ENCODE measurements at regions not wholly inside any gene's neighbourhood (a gene's known extent, or its start where the extent isn't known, plus 50 kb on each side); places are given as distances from the start of the nearest gene placed in this dataset.

DNA sequence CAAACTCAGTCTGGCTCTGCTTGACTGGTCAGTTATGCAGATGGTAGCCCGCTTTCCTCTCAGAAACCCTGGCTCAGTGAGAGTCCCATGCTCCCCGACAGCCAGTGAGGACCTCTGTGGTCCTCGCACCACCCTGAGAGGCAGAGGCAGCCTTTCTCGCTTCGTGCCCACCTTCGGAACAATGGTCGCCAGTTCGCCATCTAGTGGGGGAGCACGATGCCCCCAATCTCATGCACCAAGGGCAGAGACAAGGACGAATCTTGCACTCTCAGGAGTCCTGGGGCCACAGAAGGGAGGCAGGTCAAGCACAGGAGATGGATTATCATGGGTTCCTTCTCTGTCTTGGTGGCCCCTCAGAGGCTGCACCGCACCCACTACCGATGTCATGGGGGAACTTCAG lies 75.2 kb downstream of the RHCG start:
- Histone ChIP-seq H3K9me3 (ENCODE audit: control insufficient read depth in 2 of 2, low read length in 2 of 2) (no peaks in the 10 kb centered on the region), H3K4me1 (ENCODE audit: control insufficient read depth in 2 of 2, insufficient read depth in 2 of 2, low read length in 2 of 2) (peaks cover 0 to 3% of the 10 kb centered on the region in 2 donors), H3K27me3 (ENCODE audit: control insufficient read depth in 2 of 2, insufficient read depth in 2 of 2, low read length in 2 of 2) (peaks cover 15 to 25% of the 10 kb centered on the region in 2 donors), H3K27ac (ENCODE audit: low read depth in 2 of 2, low read length in 2 of 2) (no peak overlapping the region), H3K36me3 (ENCODE audit: control insufficient read depth in 2 of 2, insufficient read depth in 2 of 2, low read length in 2 of 2) (no peaks in the 10 kb centered on the region), H3K4me3 (ENCODE audit: low read length in 2 of 2) (no peak overlapping the region), H3K9ac (ENCODE audit: low read depth in 1 of 2, low read length in 2 of 2) (no peak overlapping the region)

DNA sequence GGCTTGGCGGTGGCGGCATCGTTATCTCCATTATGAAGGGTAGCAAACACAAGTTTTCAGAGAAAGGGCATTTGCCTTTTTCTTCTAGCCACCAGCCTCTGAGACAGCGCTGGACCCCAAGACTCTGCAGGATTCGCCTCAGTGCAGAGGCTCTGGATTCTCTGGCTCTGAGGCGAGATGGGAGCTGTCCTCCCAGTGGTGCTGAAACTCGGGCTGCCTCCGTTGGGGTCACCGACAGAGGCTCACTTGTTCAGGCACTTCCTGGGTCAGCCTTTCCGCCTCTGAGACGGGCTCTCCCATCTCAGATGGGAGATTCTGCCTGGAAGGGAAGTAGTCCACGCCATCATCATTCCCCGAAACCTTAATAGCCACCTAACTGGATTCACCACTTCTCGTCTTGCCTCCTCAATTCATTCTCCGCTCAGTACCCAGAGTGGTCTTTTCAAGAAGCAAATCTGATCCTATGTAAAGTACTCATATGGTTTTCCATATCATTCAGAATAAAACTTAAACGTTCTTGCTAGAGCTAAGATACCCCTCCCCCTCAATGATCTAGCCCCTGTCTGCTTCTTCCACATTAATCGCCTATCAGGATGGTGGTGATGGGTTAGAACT lies 76.9 kb downstream of the RHCG start:
- H3K4me3 ChIP-seq (ENCODE audit: low read length in 2 of 2), result no peak overlapping the region
- peaks cover 23 to 31% of the 10 kb centered on the region in 2 donors for H3K27me3 ChIP-seq (ENCODE audit: control insufficient read depth in 2 of 2, insufficient read depth in 2 of 2, low read length in 2 of 2)
- peaks cover 0 to 3% of the 10 kb centered on the region in 2 donors for H3K4me1 ChIP-seq (ENCODE audit: control insufficient read depth in 2 of 2, insufficient read depth in 2 of 2, low read length in 2 of 2)
- no peak overlapping the region for H3K27ac ChIP-seq (ENCODE audit: low read depth in 2 of 2, low read length in 2 of 2)
- no peaks in the 10 kb centered on the region for H3K36me3 ChIP-seq (ENCODE audit: control insufficient read depth in 2 of 2, insufficient read depth in 2 of 2, low read length in 2 of 2)
- H3K9ac ChIP-seq (ENCODE audit: low read depth in 1 of 2, low read length in 2 of 2), result no peak overlapping the region
- H3K9me3 ChIP-seq (ENCODE audit: control insufficient read depth in 2 of 2, low read length in 2 of 2), result no peaks in the 10 kb centered on the region

DNA sequence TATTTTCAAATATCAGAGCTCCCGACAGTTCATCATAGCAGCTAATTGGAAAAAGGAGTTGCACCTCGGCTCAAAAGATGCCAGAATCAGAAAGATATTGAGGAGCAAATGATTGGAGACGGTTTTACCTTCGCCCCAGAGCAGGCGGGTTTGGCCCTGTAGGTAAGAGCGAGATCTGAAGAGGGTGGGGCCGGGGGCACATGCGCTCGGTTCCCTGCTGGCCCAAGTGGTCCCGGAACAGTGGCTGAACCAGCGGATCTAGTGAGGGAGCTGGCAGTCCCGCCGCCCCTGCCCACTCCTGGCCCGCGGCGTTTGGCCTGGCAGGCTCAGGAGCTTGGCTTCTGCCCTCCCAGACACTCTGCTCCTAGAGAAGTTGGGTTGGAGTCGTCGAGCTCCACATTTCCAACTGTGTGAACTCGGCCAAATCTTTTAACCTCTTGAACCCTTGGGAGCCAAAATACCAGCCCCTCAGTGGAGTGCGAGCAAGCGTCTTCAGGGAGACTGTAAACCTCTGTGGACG lies 79.1 kb downstream of the RHCG start:
- H3K4me3 ChIP-seq (ENCODE audit: low read length in 2 of 2), result no peak overlapping the region
- peaks cover 0 to 3% of the 10 kb centered on the region in 2 donors for H3K4me1 ChIP-seq (ENCODE audit: control insufficient read depth in 2 of 2, insufficient read depth in 2 of 2, low read length in 2 of 2)
- H3K27ac ChIP-seq (ENCODE audit: low read depth in 2 of 2, low read length in 2 of 2), result no peak overlapping the region
- no peaks in the 10 kb centered on the region for H3K9me3 ChIP-seq (ENCODE audit: control insufficient read depth in 2 of 2, low read length in 2 of 2)
- H3K9ac ChIP-seq (ENCODE audit: low read depth in 1 of 2, low read length in 2 of 2), result no peak overlapping the region
- H3K27me3 ChIP-seq (ENCODE audit: control insufficient read depth in 2 of 2, insufficient read depth in 2 of 2, low read length in 2 of 2), result peaks cover 43 to 47% of the 10 kb centered on the region in 2 donors
- H3K36me3 ChIP-seq (ENCODE audit: control insufficient read depth in 2 of 2, insufficient read depth in 2 of 2, low read length in 2 of 2), result no peaks in the 10 kb centered on the region

DNA sequence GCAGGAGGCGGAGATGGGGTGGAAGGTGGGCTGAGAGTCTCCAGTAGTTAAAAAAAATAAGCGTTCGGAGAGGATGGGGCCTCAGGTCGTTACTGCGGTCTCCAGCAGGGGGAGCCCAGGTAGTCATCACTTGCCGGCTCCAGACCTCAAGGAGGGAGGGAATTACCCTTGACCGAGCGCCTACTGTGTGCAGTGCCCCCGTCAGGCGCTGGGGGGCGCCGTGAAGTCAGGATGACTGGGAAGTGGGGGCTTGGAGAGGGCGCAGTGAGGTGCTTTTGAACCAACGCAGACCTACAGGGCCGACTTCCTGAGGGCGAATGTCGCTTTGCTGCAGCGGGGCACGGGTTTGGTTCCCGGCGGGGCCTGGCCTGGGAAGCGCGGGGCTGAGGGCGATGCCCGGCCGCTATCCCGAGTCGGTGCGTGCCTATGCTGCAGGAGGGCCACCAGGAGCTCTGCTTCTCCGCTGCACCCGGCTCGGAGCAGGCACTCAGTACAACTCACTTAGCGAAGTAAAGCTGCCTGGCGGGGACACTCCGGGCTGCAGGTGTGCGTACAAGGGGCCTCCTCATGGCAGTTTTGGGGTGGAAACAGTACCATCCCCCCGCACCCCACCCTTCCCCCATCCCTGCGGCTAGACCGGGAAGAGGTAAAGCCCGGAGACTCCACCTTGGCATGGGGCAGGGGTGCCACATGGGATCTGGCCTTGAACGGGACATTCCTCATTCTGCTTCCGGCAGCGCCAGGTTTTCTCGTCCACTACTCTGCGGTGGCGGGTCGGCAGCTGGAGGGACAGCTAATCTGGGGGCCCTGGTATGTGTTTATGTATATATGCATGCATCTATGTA lies 79.8 kb downstream of the RHCG start:
- no peak overlapping the region for H3K9ac ChIP-seq (ENCODE audit: low read depth in 1 of 2, low read length in 2 of 2)
- H3K4me3 ChIP-seq (ENCODE audit: low read length in 2 of 2), result no peak overlapping the region
- no peaks in the 10 kb centered on the region for H3K36me3 ChIP-seq (ENCODE audit: control insufficient read depth in 2 of 2, insufficient read depth in 2 of 2, low read length in 2 of 2)
- peaks cover 50 to 52% of the 10 kb centered on the region in 2 donors for H3K27me3 ChIP-seq (ENCODE audit: control insufficient read depth in 2 of 2, insufficient read depth in 2 of 2, low read length in 2 of 2)
- H3K4me1 ChIP-seq (ENCODE audit: control insufficient read depth in 2 of 2, insufficient read depth in 2 of 2, low read length in 2 of 2), result peaks cover 0 to 3% of the 10 kb centered on the region in 2 donors
- no peak overlapping the region for H3K27ac ChIP-seq (ENCODE audit: low read depth in 2 of 2, low read length in 2 of 2)
- H3K9me3 ChIP-seq (ENCODE audit: control insufficient read depth in 2 of 2, low read length in 2 of 2), result no peaks in the 10 kb centered on the region

DNA sequence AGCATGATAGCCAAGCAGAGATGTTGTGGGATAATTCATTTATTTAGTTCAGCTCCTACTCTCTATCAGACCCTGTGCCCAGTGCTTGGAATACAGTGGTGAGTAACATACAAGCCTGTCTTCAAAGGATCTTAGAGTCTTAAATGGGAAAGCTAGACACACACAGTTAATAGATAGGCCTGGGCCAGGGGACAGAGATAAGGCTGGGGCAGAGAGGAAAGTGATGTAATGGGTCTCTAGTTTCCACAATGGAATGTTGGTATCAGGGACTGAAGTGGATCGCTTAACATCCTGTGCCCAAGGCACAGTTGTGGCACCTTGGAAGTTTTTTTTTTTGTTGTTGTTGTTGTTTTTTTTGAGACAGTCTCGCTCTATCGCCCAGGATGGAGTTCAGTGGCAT lies 79.9 kb upstream of the POLG start:
- Histone ChIP-seq H3K27me3 (ENCODE audit: control insufficient read depth in 2 of 2, insufficient read depth in 2 of 2, low read length in 2 of 2) (peaks cover 63 to 65% of the 10 kb centered on the region in 2 donors), H3K4me1 (ENCODE audit: control insufficient read depth in 2 of 2, insufficient read depth in 2 of 2, low read length in 2 of 2) (peaks cover 0 to 3% of the 10 kb centered on the region in 2 donors)

DNA sequence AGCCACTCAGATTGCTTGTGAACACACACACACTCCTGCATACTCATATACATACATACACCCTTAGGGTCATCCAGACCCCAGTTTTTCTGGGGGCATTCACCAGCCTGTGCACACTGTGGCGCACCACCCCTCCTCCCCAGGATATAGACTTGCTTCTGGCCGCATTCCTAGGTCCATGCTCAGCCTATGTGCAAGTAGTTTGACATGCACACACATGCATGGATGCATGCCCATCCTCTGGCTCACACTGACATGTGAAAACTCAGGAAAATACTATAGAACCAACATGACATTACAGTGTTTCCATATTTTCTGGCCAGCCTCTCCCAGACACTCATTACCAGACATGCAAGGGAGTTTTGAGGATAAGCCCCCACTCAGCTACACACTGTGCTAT lies 79.3 kb upstream of the POLG start:
- H3K27ac ChIP-seq (ENCODE audit: low read depth in 2 of 2, low read length in 2 of 2), result no peak overlapping the region
- H3K4me1 ChIP-seq (ENCODE audit: control insufficient read depth in 2 of 2, insufficient read depth in 2 of 2, low read length in 2 of 2), result peaks cover 0 to 5% of the 10 kb centered on the region in 2 donors
- H3K9ac ChIP-seq (ENCODE audit: low read depth in 1 of 2, low read length in 2 of 2), result no peak overlapping the region
- H3K36me3 ChIP-seq (ENCODE audit: control insufficient read depth in 2 of 2, insufficient read depth in 2 of 2, low read length in 2 of 2), result no peaks in the 10 kb centered on the region
- no peak overlapping the region for H3K4me3 ChIP-seq (ENCODE audit: low read length in 2 of 2)
- H3K9me3 ChIP-seq (ENCODE audit: control insufficient read depth in 2 of 2, low read length in 2 of 2), result no peaks in the 10 kb centered on the region
- H3K27me3 ChIP-seq (ENCODE audit: control insufficient read depth in 2 of 2, insufficient read depth in 2 of 2, low read length in 2 of 2), result peaks cover 69 to 70% of the 10 kb centered on the region in 2 donors

More for the DNA sequence above, 79.9 kb upstream of the POLG start:
- Histone ChIP-seq H3K9ac (ENCODE audit: low read depth in 1 of 2, low read length in 2 of 2) (no peak overlapping the region), H3K36me3 (ENCODE audit: control insufficient read depth in 2 of 2, insufficient read depth in 2 of 2, low read length in 2 of 2) (no peaks in the 10 kb centered on the region), H3K4me3 (ENCODE audit: low read length in 2 of 2) (no peak overlapping the region), H3K27ac (ENCODE audit: low read depth in 2 of 2, low read length in 2 of 2) (no peak overlapping the region), H3K9me3 (ENCODE audit: control insufficient read depth in 2 of 2, low read length in 2 of 2) (no peaks in the 10 kb centered on the region)

DNA sequence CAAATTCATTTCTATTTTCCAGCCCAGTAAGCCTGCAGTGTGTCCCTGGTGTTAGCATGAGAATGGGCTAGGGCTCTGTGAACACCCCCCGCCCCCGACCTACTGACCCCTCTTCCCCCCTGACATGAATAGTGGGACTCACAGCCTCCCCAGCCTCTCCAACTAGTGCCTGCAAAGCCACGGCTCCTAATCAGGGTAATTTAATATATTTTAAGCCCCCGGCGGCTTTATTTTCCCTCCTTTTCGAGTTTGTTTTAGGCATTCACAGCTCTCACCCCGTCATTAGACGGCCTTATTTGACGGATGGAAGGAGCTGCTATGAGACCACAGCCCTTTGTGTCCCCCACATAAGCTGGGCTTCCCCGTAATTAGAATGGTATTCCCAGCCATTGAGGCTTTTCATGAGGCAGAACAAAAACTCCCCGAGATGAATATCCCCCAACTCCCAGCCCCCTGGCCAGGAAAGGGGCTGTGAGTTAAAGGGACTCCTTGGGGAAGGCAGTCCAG lies 78.3 kb upstream of the POLG start:
- Histone ChIP-seq H3K9me3 (ENCODE audit: control insufficient read depth in 2 of 2, low read length in 2 of 2) (no peaks in the 10 kb centered on the region), H3K4me1 (ENCODE audit: control insufficient read depth in 2 of 2, insufficient read depth in 2 of 2, low read length in 2 of 2) (peaks cover 0 to 9% of the 10 kb centered on the region in 2 donors), H3K27me3 (ENCODE audit: control insufficient read depth in 2 of 2, insufficient read depth in 2 of 2, low read length in 2 of 2) (peaks cover 72 to 73% of the 10 kb centered on the region in 2 donors), H3K36me3 (ENCODE audit: control insufficient read depth in 2 of 2, insufficient read depth in 2 of 2, low read length in 2 of 2) (no peaks in the 10 kb centered on the region), H3K4me3 (ENCODE audit: low read length in 2 of 2) (no peak overlapping the region), H3K27ac (ENCODE audit: low read depth in 2 of 2, low read length in 2 of 2) (no peak overlapping the region), H3K9ac (ENCODE audit: low read depth in 1 of 2, low read length in 2 of 2) (no peak overlapping the region)

DNA sequence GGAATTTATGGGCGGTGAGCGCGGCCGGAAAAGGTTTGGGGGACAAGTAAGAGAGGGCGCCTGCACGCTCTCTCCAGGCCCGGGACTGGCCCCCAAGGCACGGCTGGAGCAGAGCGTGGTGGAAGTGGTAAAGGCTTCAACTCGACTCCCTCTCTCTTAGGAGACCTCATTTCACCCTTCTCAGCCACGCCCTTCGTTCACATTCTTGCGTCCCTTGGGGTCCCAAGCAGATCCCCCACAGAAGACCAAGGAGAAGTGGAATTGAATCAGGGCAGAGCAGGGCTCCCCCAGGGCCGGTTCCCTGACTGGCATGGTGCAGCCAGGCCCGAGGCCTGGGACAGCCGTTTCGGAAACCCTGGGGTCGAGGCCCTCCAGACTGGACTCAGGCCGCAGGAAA lies 75.4 kb upstream of the POLG start:
- peaks cover 84 to 85% of the 10 kb centered on the region in 2 donors for H3K27me3 ChIP-seq (ENCODE audit: control insufficient read depth in 2 of 2, insufficient read depth in 2 of 2, low read length in 2 of 2)
- no peak overlapping the region for H3K4me3 ChIP-seq (ENCODE audit: low read length in 2 of 2)
- no peaks in the 10 kb centered on the region for H3K36me3 ChIP-seq (ENCODE audit: control insufficient read depth in 2 of 2, insufficient read depth in 2 of 2, low read length in 2 of 2)
- no peak overlapping the region for H3K9ac ChIP-seq (ENCODE audit: low read depth in 1 of 2, low read length in 2 of 2)
- no peak overlapping the region for H3K27ac ChIP-seq (ENCODE audit: low read depth in 2 of 2, low read length in 2 of 2)
- no peaks in the 10 kb centered on the region for H3K9me3 ChIP-seq (ENCODE audit: control insufficient read depth in 2 of 2, low read length in 2 of 2)
- H3K4me1 ChIP-seq (ENCODE audit: control insufficient read depth in 2 of 2, insufficient read depth in 2 of 2, low read length in 2 of 2), result peaks cover 2 to 7% of the 10 kb centered on the region in 2 donors

DNA sequence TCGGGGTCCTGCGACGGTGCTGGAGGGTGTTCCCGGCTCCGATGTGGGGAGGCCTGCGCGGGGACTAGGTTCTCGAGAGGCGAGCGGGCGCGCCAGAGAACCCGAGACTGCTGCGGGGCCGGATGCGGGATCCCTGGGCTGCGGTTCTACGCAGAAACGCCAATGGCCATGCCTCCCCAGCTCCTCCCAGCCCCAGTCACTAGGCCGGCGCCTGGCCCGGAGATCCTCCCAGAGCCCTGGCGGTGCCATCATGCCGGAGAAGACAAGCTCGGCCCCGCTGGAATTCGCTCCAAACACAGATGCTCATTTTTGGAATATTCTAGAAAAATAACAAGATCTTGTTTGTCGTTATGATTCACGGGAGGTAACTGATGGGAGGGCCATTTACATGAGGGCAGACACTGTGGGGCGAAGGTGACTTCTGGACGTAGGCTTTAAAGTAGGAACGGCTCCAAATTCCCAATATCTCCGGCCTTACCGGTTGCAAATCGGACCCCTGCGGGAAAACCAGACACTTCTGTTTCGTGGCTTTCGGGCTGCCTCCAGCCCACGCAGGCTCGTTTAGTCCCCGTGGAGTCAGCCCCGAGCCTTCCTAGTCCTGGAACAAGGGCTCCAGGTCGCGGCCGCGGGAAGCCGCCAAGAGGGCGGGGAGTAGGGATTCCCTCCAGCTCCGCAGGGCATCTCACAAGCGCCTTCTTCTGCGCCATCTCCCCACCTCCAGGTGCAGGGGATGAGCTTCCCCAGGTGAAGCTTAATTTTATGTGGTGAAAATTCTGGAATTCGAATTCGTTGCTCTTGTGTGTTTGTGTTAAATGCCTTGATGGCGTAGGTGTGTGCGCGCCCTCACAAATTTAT lies 74.8 kb upstream of the POLG start:
- peaks cover 2 to 7% of the 10 kb centered on the region in 2 donors for H3K4me1 ChIP-seq (ENCODE audit: control insufficient read depth in 2 of 2, insufficient read depth in 2 of 2, low read length in 2 of 2)

More for the DNA sequence above, 74.8 kb upstream of the POLG start:
- H3K27me3 ChIP-seq (ENCODE audit: control insufficient read depth in 2 of 2, insufficient read depth in 2 of 2, low read length in 2 of 2), result peaks cover 85 to 89% of the 10 kb centered on the region in 2 donors
- no peak overlapping the region for H3K9ac ChIP-seq (ENCODE audit: low read depth in 1 of 2, low read length in 2 of 2)
- no peak overlapping the region for H3K27ac ChIP-seq (ENCODE audit: low read depth in 2 of 2, low read length in 2 of 2)
- peak overlapping the region; percentile 27 to 67 for H3K4me3 ChIP-seq (ENCODE audit: low read length in 2 of 2)
- H3K36me3 ChIP-seq (ENCODE audit: control insufficient read depth in 2 of 2, insufficient read depth in 2 of 2, low read length in 2 of 2), result no peaks in the 10 kb centered on the region
- no peaks in the 10 kb centered on the region for H3K9me3 ChIP-seq (ENCODE audit: control insufficient read depth in 2 of 2, low read length in 2 of 2)
